ENCODE measurements at regions not wholly inside any gene's neighbourhood (a gene's known extent, or its start where the extent isn't known, plus 50 kb on each side); places are given as distances from the start of the nearest gene placed in this dataset.

DNA sequence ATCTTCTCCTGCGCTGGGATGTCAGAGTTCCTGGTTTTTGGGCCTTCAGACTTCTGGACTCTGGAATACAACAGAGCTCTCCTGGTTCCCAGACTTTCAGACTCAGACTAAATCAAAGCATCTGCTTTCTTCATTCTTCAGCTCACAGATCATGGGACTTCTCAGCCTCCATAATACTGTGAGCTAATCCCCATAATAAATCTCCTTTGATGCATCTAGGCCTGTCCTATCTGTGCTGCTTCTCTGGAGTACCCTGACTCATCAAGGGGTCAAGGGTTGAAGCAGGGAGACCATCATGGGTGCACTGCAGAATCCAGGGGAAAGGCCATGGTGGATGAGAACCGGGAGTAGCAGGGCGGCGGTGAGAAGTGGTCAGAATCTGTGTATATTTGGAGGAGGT is 1094.1 kb upstream of the TMEM132C start:
- no peak for TF ChIP-seq POLR2A (IDR thresholded peaks at IDR 0.05; ENCODE audit: low read depth, low read length)
- TF ChIP-seq MEF2A (IDR thresholded peaks at IDR 0.05; ENCODE audit: insufficient read depth, low read depth, low read length), result no peak
